Activated CD4-positive, alpha-beta memory T cell treated with anti-CD3 and anti-CD28 coated beads, Interleukin-2, amount 10 ng/mL, durations not matched to agents 7 days and 5 days (primary cell): ENCODE measurements at regions not wholly inside any gene's neighbourhood (a gene's known extent, or its start where the extent isn't known, plus 50 kb on each side); places are given as distances from the start of the nearest gene placed in this dataset.
A peak's percentile ranks its signal among the peaks of the same experiment; 100 is the strongest.

Experiments
- CTCF ChIA-PET: fragments of 350-600 bp; sonication (Branson Sonifier 250); formaldehyde crosslinking; loops from one replicate; lab custom pipeline; 2021; ENCODE audit warnings: antibody characterized with exemption, inconsistent platforms; lab: Charles Lee
- POLR2A ChIA-PET: fragments of 350-600 bp; sonication (Branson Sonifier 250); formaldehyde crosslinking; loops from one replicate; lab custom pipeline; 2021; ENCODE audit warnings: antibody characterized with exemption; lab: Charles Lee
- DNase-seq: peaks from one replicate; pipeline ENCODE4 v3.0.0-alpha.2; 2020
- H3K27ac Mint-ChIP-seq: one replicate; pipeline ENCODE4 v1.8.0; 2021; ENCODE audit warnings: mild to moderate bottlenecking, mixed read lengths
- H3K27me3 Mint-ChIP-seq: one replicate; pipeline ENCODE4 v1.8.0; 2021; ENCODE audit warnings: mixed read lengths
- H3K36me3 Mint-ChIP-seq: one replicate; pipeline ENCODE4 v1.8.0; 2021; ENCODE audit warnings: low read depth, mixed read lengths
- H3K4me1 Mint-ChIP-seq: one replicate; pipeline ENCODE4 v1.8.0; 2021; ENCODE audit warnings: mixed read lengths
- H3K4me3 Mint-ChIP-seq: one replicate; pipeline ENCODE4 v1.8.0; 2021; ENCODE audit warnings: mild to moderate bottlenecking, mixed read lengths
- H3K9me3 Mint-ChIP-seq: one replicate; pipeline ENCODE4 v1.8.0; 2021; ENCODE audit warnings: mixed read lengths

GRCh38 chr1:198054510-198054909 is 102.3 kb upstream of the NEK7 start:
- Mint-ChIP-seq H3K9me3 (peaks cover 19% of the 10 kb centered on the region), H3K36me3 (peaks cover 21% of the 10 kb centered on the region), H3K4me3 (no peak overlapping the region), H3K27ac (no peak overlapping the region), H3K4me1 (peaks cover 37% of the 10 kb centered on the region), H3K27me3 (no peaks in the 10 kb centered on the region)
- DNase-seq = no peak
- POLR2A ChIA-PET = interaction anchor here (0.9 kb wide), 1 partner anchor 9 kb away, joined by 3 read pairs; no protein-coding TSS in a partner anchor
- CTCF ChIA-PET = no interaction called here

- no peak overlapping the region for H3K27ac Mint-ChIP-seq
- peaks cover 34% of the 10 kb centered on the region for H3K4me1 Mint-ChIP-seq
- ChIA-PET CTCF (no interaction called here), POLR2A (no interaction called here)
- DNase-seq = peak; percentile 24
- peaks cover 11% of the 10 kb centered on the region for H3K9me3 Mint-ChIP-seq
- H3K27me3 Mint-ChIP-seq = peaks cover 2% of the 10 kb centered on the region
- H3K4me3 Mint-ChIP-seq = no peak overlapping the region
- H3K36me3 Mint-ChIP-seq = peaks cover 12% of the 10 kb centered on the region
Measured at GRCh38 chr1:198056255-198056654, 100.5 kb upstream of the NEK7 start.

- CTCF ChIA-PET = no interaction called here
Measured at GRCh38 chr1:198064181-198064580, 92.6 kb upstream of the NEK7 start.

GRCh38 chr1:198068285-198068684 is 88.5 kb upstream of the NEK7 start:
- H3K9me3 Mint-ChIP-seq = no peaks in the 10 kb centered on the region
- DNase-seq = no peak
- no peak overlapping the region for H3K27ac Mint-ChIP-seq
- no peak overlapping the region for H3K4me3 Mint-ChIP-seq
- CTCF ChIA-PET = interaction anchor here (0.7 kb wide), 2 partner anchors 87 to 219 kb away, joined by 3 read pairs; no protein-coding TSS in a partner anchor
- POLR2A ChIA-PET = no interaction called here
- peaks cover 15% of the 10 kb centered on the region for H3K27me3 Mint-ChIP-seq
- H3K4me1 Mint-ChIP-seq = no peaks in the 10 kb centered on the region
- H3K36me3 Mint-ChIP-seq = no peaks in the 10 kb centered on the region

More at GRCh38 chr1:198064181-198064580, 92.6 kb upstream of the NEK7 start:
- POLR2A ChIA-PET = interaction anchor here (1.6 kb wide), 1 partner anchor 10 kb away, joined by 3 read pairs; no protein-coding TSS in a partner anchor
- Mint-ChIP-seq H3K9me3 (no peaks in the 10 kb centered on the region), H3K36me3 (no peaks in the 10 kb centered on the region), H3K27me3 (peaks cover 8% of the 10 kb centered on the region), H3K4me1 (no peaks in the 10 kb centered on the region), H3K4me3 (no peak overlapping the region), H3K27ac (no peak overlapping the region)
- no peak for DNase-seq

GRCh38 chr1:198072177-198072576 is 84.6 kb upstream of the NEK7 start:
- ChIA-PET CTCF (interaction anchor here (0.8 to 1.3 kb wide), 2 partner anchors 84 to 392 kb away, joined by 3 to 4 read pairs; no protein-coding TSS in a partner anchor), POLR2A (interaction anchor here (1.0 kb wide), 1 partner anchor 207 kb away, joined by 3 read pairs; no protein-coding TSS in a partner anchor)
- Mint-ChIP-seq H3K27me3 (peaks cover 19% of the 10 kb centered on the region), H3K4me1 (no peaks in the 10 kb centered on the region), H3K27ac (no peak overlapping the region), H3K9me3 (no peaks in the 10 kb centered on the region), H3K36me3 (no peaks in the 10 kb centered on the region), H3K4me3 (no peak overlapping the region)
- no peak for DNase-seq

- POLR2A ChIA-PET = no interaction called here
- Mint-ChIP-seq H3K4me1 (no peaks in the 10 kb centered on the region), H3K9me3 (peaks cover 3% of the 10 kb centered on the region), H3K27ac (no peak overlapping the region), H3K27me3 (peaks cover 16% of the 10 kb centered on the region), H3K36me3 (no peaks in the 10 kb centered on the region), H3K4me3 (no peak overlapping the region)
- CTCF ChIA-PET = no interaction called here
- no peak for DNase-seq
Measured at GRCh38 chr1:198075296-198075695, 81.5 kb upstream of the NEK7 start.

GRCh38 chr1:198079432-198079951 is 77.3 kb upstream of the NEK7 start:
- DNase-seq = no peak
- CTCF ChIA-PET = no interaction called here
- Mint-ChIP-seq H3K36me3 (no peaks in the 10 kb centered on the region), H3K9me3 (peaks cover 3% of the 10 kb centered on the region), H3K4me3 (no peak overlapping the region), H3K27me3 (peaks cover 10% of the 10 kb centered on the region), H3K4me1 (peaks cover 2% of the 10 kb centered on the region), H3K27ac (no peak overlapping the region)
- POLR2A ChIA-PET = no interaction called here

- no peak overlapping the region for H3K4me3 Mint-ChIP-seq
- CTCF ChIA-PET = no interaction called here
Measured at GRCh38 chr1:198082576-198082975, 74.2 kb upstream of the NEK7 start.

GRCh38 chr1:198083549-198083948 is 73.2 kb upstream of the NEK7 start:
- Mint-ChIP-seq H3K27me3 (peaks cover 5% of the 10 kb centered on the region), H3K27ac (no peak overlapping the region), H3K4me1 (peaks cover 5% of the 10 kb centered on the region), H3K36me3 (no peaks in the 10 kb centered on the region), H3K4me3 (no peak overlapping the region), H3K9me3 (peaks cover under 1% of the 10 kb centered on the region)
- ChIA-PET CTCF (no interaction called here), POLR2A (no interaction called here)
- DNase-seq = no peak

More at GRCh38 chr1:198082576-198082975, 74.2 kb upstream of the NEK7 start:
- H3K9me3 Mint-ChIP-seq = peaks cover 3% of the 10 kb centered on the region
- no peaks in the 10 kb centered on the region for H3K36me3 Mint-ChIP-seq
- POLR2A ChIA-PET = no interaction called here
- H3K27me3 Mint-ChIP-seq = peaks cover 5% of the 10 kb centered on the region
- no peak overlapping the region for H3K27ac Mint-ChIP-seq
- DNase-seq = no peak
- H3K4me1 Mint-ChIP-seq = peaks cover 2% of the 10 kb centered on the region

- Mint-ChIP-seq H3K27me3 (peaks cover 5% of the 10 kb centered on the region), H3K36me3 (no peaks in the 10 kb centered on the region), H3K4me3 (no peak overlapping the region), H3K27ac (no peak overlapping the region), H3K4me1 (peaks cover 9% of the 10 kb centered on the region), H3K9me3 (no peaks in the 10 kb centered on the region)
- no peak for DNase-seq
- CTCF ChIA-PET = no interaction called here
- POLR2A ChIA-PET = no interaction called here
Measured at GRCh38 chr1:198084241-198084908, 72.4 kb upstream of the NEK7 start.

GRCh38 chr1:198086051-198086745 is 70.6 kb upstream of the NEK7 start:
- Mint-ChIP-seq H3K27me3 (peaks cover 5% of the 10 kb centered on the region), H3K9me3 (no peaks in the 10 kb centered on the region), H3K36me3 (no peaks in the 10 kb centered on the region), H3K27ac (no peak overlapping the region), H3K4me1 (peaks cover 9% of the 10 kb centered on the region), H3K4me3 (no peak overlapping the region)
- DNase-seq = no peak
- ChIA-PET POLR2A (no interaction called here), CTCF (interaction anchor here (0.9 to 1.4 kb wide), 3 partner anchors 16 to 379 kb away, joined by 3 to 5 read pairs (median 3); no protein-coding TSS in a partner anchor)

GRCh38 chr1:198087831-198088230 is 69.0 kb upstream of the NEK7 start:
- Mint-ChIP-seq H3K9me3 (no peaks in the 10 kb centered on the region), H3K36me3 (no peaks in the 10 kb centered on the region), H3K27me3 (no peaks in the 10 kb centered on the region), H3K4me3 (no peak overlapping the region), H3K4me1 (peaks cover 7% of the 10 kb centered on the region), H3K27ac (no peak overlapping the region)
- ChIA-PET POLR2A (no interaction called here), CTCF (interaction anchor here (1.1 to 2.1 kb wide), 4 partner anchors 68 to 378 kb away, joined by 3 to 7 read pairs (median 4); no protein-coding TSS in a partner anchor)
- DNase-seq = no peak
